Activated naive CD4-positive, alpha-beta T cell treated with anti-CD3 and anti-CD28 coated beads for 36 hours (primary cell): ENCODE measurements at regions not wholly inside any gene's neighbourhood (a gene's known extent, or its start where the extent isn't known, plus 50 kb on each side); places are given as distances from the start of the nearest gene placed in this dataset.
"Not testable (repeated sequence)": the region's sequence is repeated elsewhere in the genome, so short reads cannot be mapped to it uniquely, and the experiment has no call there.

ENCODE experiments used
- CTCF ChIA-PET: fragments of 350-600 bp; sonication (Branson Sonifier 250); formaldehyde crosslinking; loops from one replicate; lab custom pipeline; 2021; ENCODE audit warnings: antibody characterized with exemption; lab: Charles Lee
- DNase-seq: peaks from one replicate; pipeline ENCODE4 v3.0.0-alpha.2; 2020
- H3K27ac Mint-ChIP-seq: one replicate; pipeline ENCODE4 v1.8.0; 2021; ENCODE audit warnings: mild to moderate bottlenecking, mixed read lengths
- H3K27me3 Mint-ChIP-seq: one replicate; pipeline ENCODE4 v1.8.0; 2021; ENCODE audit warnings: low read depth, mixed read lengths
- H3K36me3 Mint-ChIP-seq: one replicate; pipeline ENCODE4 v1.8.0; 2021; ENCODE audit warnings: low read depth, mixed read lengths
- H3K4me1 Mint-ChIP-seq: one replicate; pipeline ENCODE4 v1.8.0; 2021; ENCODE audit warnings: low read depth, mixed read lengths
- H3K4me3 Mint-ChIP-seq: one replicate; pipeline ENCODE4 v1.8.0; 2021; ENCODE audit warnings: mild to moderate bottlenecking, moderate library complexity, mixed read lengths
- H3K9me3 Mint-ChIP-seq: one replicate; pipeline ENCODE4 v1.8.0; 2021; ENCODE audit warnings: mixed read lengths
- intact Hi-C: fragments of 100-400 bp; cut with micrococcal nuclease; formaldehyde crosslinking; loops from one replicate; pipeline ENCODE4 v1.15.1; 2023

GRCh38 chr2:88871336-88871735 lies 179.9 kb downstream of the RPIA start:
- H3K4me1 Mint-ChIP-seq, result peaks cover 8% of the 10 kb centered on the region
- H3K9me3 Mint-ChIP-seq, result no peaks in the 10 kb centered on the region
- CTCF ChIA-PET, result interaction anchor here (1.1 to 1.2 kb wide), 2 partner anchors 9 to 76 kb away, joined by 3 read pairs; no protein-coding TSS in a partner anchor
- no peaks in the 10 kb centered on the region for H3K36me3 Mint-ChIP-seq
- H3K4me3 Mint-ChIP-seq, result no peak overlapping the region
- DNase-seq, result no peak
- intact Hi-C loops, result loop anchor here (10.0 kb wide), 1 partner anchor 173 kb away; no protein-coding TSS in a partner anchor
- H3K27me3 Mint-ChIP-seq, result peaks cover 9% of the 10 kb centered on the region
- no peak overlapping the region for H3K27ac Mint-ChIP-seq

DNA sequence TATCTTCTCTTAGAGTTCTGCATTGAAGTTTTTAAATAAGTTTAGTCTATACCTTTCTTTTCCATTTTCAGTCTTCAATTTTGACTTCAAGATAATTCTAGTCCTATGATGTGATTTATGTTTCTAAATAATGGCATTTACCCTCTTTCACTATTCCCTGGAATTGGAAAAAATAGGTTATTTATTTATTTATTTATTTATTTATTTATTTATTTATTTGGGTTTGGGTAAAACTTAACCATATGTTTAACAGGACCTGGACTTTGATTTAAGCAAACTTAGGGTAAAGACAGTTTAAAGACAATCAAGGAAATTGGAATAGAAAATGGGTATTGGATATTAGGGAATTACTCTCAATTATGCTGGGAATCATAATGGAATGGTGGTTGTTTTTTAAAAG lies 182.1 kb downstream of the RPIA start:
- H3K36me3 Mint-ChIP-seq, result no peaks in the 10 kb centered on the region
- CTCF ChIA-PET, result interaction anchor here (0.6 to 5.0 kb wide), 7 partner anchors 10 to 42 kb away, joined by 3 to 32 read pairs (median 5); no protein-coding TSS in a partner anchor
- no peak for DNase-seq
- peaks cover 3% of the 10 kb centered on the region for H3K27me3 Mint-ChIP-seq
- H3K4me3 Mint-ChIP-seq, result no peak overlapping the region
- intact Hi-C loops, result loop anchor here (1.0 to 10.0 kb wide), 2 partner anchors 133 to 171 kb away; no protein-coding TSS in a partner anchor
- no peaks in the 10 kb centered on the region for H3K9me3 Mint-ChIP-seq
- H3K4me1 Mint-ChIP-seq, result no peaks in the 10 kb centered on the region
- no peak overlapping the region for H3K27ac Mint-ChIP-seq

- no peaks in the 10 kb centered on the region for H3K9me3 Mint-ChIP-seq
- CTCF ChIA-PET, result interaction anchor here (0.6 to 5.0 kb wide), 9 partner anchors 10 to 134 kb away, joined by 3 to 32 read pairs (median 4); no protein-coding TSS in a partner anchor
- H3K36me3 Mint-ChIP-seq, result no peaks in the 10 kb centered on the region
- H3K27me3 Mint-ChIP-seq, result peaks cover 3% of the 10 kb centered on the region
- no peaks in the 10 kb centered on the region for H3K4me1 Mint-ChIP-seq
- intact Hi-C loops, result loop anchor here (1.0 to 10.0 kb wide), 2 partner anchors 134 to 171 kb away; no protein-coding TSS in a partner anchor
- no peak overlapping the region for H3K4me3 Mint-ChIP-seq
- no peak overlapping the region for H3K27ac Mint-ChIP-seq
- DNase-seq, result peak; percentile 71
Observed at GRCh38 chr2:88874063-88874657, 182.7 kb downstream of the RPIA start.

DNA sequence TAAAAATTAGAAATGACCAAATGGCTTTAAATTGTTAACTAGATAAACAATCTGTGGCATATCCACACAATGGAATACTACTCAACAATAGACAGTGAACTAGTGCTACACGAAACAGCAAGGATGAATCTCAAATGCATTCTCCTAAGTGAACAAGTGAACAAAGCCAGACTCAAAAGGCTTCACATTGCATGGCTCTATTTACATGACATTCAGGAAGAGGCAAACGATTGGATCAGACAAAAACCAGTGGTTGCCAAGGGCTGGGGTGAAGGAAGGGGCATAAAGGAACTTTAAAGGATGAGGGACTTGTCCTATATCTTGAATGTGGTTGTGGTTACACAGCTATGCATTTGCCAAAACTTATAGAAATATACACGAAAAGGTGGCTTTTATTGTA lies 184.3 kb downstream of the RPIA start:
- H3K4me1 Mint-ChIP-seq, result peaks cover 2% of the 10 kb centered on the region
- CTCF ChIA-PET, result interaction anchor here (1.0 to 5.0 kb wide), 6 partner anchors 10 to 135 kb away, joined by 3 to 32 read pairs (median 3); no protein-coding TSS in a partner anchor
- no peak overlapping the region for H3K27ac Mint-ChIP-seq
- H3K27me3 Mint-ChIP-seq, result peaks cover 3% of the 10 kb centered on the region
- no peak for DNase-seq
- no peaks in the 10 kb centered on the region for H3K36me3 Mint-ChIP-seq
- no peaks in the 10 kb centered on the region for H3K9me3 Mint-ChIP-seq
- no peak overlapping the region for H3K4me3 Mint-ChIP-seq
- intact Hi-C loops, result loop anchor here (10.0 kb wide), 1 partner anchor 169 kb away; no protein-coding TSS in a partner anchor

- DNase-seq, result peak; percentile 61
- intact Hi-C loops, result loop anchor here (1.0 to 5.0 kb wide), 5 partner anchors 39 to 272 kb away; no protein-coding TSS in a partner anchor
- peaks cover 6% of the 10 kb centered on the region for H3K27me3 Mint-ChIP-seq
- H3K27ac Mint-ChIP-seq, result no peak overlapping the region
- H3K9me3 Mint-ChIP-seq, result no peaks in the 10 kb centered on the region
- no peak overlapping the region for H3K4me3 Mint-ChIP-seq
- peaks cover 2% of the 10 kb centered on the region for H3K4me1 Mint-ChIP-seq
- no peaks in the 10 kb centered on the region for H3K36me3 Mint-ChIP-seq
- CTCF ChIA-PET, result interaction anchor here (0.6 to 2.2 kb wide), 34 partner anchors 8 to 275 kb away, joined by 3 to 17 read pairs (median 4); no protein-coding TSS in a partner anchor
Observed at GRCh38 chr2:88880441-88880953, 189.0 kb downstream of the RPIA start.

- Mint-ChIP-seq H3K4me3 (no peak overlapping the region), H3K36me3 (no peaks in the 10 kb centered on the region)
- no peak for DNase-seq
Observed at GRCh38 chr2:88885275-88885674, 193.8 kb downstream of the RPIA start.

GRCh38 chr2:88885679-88886416 lies 194.4 kb downstream of the RPIA start:
- CTCF ChIA-PET, result interaction anchor here (0.7 to 0.9 kb wide), 2 partner anchors 11 to 146 kb away, joined by 3 read pairs; no protein-coding TSS in a partner anchor
- intact Hi-C loops, result no loop called here
- Mint-ChIP-seq H3K9me3 (no peaks in the 10 kb centered on the region), H3K27me3 (peaks cover 6% of the 10 kb centered on the region), H3K27ac (no peak overlapping the region), H3K4me3 (no peak overlapping the region), H3K36me3 (no peaks in the 10 kb centered on the region), H3K4me1 (no peaks in the 10 kb centered on the region)
- DNase-seq, result no peak

More at GRCh38 chr2:88885275-88885674, 193.8 kb downstream of the RPIA start:
- peaks cover 2% of the 10 kb centered on the region for H3K4me1 Mint-ChIP-seq
- H3K9me3 Mint-ChIP-seq, result no peaks in the 10 kb centered on the region
- CTCF ChIA-PET, result interaction anchor here (0.7 to 0.9 kb wide), 2 partner anchors 10 to 145 kb away, joined by 3 read pairs; no protein-coding TSS in a partner anchor
- intact Hi-C loops, result no loop called here
- peaks cover 6% of the 10 kb centered on the region for H3K27me3 Mint-ChIP-seq
- no peak overlapping the region for H3K27ac Mint-ChIP-seq

- DNase-seq, H3K9me3 Mint-ChIP-seq, H3K4me3 Mint-ChIP-seq, H3K27ac Mint-ChIP-seq, H3K4me1 Mint-ChIP-seq, H3K36me3 Mint-ChIP-seq, H3K27me3 Mint-ChIP-seq, intact Hi-C loops: not testable (repeated sequence)
- CTCF ChIA-PET, result interaction anchor here (1.0 kb wide), 1 partner anchor 14 kb away, joined by 3 read pairs; no protein-coding TSS in a partner anchor
Observed at GRCh38 chr2:88887466-88887865, 196.0 kb downstream of the RPIA start.

DNA sequence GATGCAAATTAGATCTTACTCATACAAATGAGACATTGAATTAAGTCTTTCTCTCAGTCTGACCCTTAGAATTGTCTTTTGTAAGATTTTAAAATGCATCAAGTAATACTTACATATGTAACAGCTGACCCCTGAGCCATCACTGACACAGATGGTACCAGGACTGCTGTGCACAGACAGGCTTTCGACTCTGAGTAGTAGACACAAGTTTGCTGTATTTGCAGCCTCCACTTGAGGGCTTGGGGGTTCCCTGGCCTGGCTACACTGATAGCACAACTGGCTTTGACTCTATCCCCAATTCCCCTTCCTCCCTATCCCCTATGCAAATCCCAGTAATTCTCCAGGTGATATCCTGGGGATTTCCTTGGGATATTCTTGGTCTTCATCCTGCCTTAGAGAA lies 200.7 kb downstream of the RPIA start:
- Mint-ChIP-seq H3K9me3 (no peaks in the 10 kb centered on the region), H3K4me1 (no peaks in the 10 kb centered on the region), H3K36me3 (no peaks in the 10 kb centered on the region), H3K27me3 (peaks cover 2% of the 10 kb centered on the region), H3K4me3 (no peak overlapping the region), H3K27ac (no peak overlapping the region)
- CTCF ChIA-PET, result interaction anchor here (1.2 kb wide), 1 partner anchor 27 kb away, joined by 4 read pairs; no protein-coding TSS in a partner anchor
- intact Hi-C loops, result no loop called here
- no peak for DNase-seq

- Mint-ChIP-seq H3K27ac (no peak overlapping the region), H3K9me3 (no peaks in the 10 kb centered on the region)
- CTCF ChIA-PET, result interaction anchor here (0.8 to 1.6 kb wide), 4 partner anchors 10 to 26 kb away, joined by 3 to 4 read pairs (median 4); no protein-coding TSS in a partner anchor
Observed at GRCh38 chr2:88892788-88893187, 201.3 kb downstream of the RPIA start.

DNA sequence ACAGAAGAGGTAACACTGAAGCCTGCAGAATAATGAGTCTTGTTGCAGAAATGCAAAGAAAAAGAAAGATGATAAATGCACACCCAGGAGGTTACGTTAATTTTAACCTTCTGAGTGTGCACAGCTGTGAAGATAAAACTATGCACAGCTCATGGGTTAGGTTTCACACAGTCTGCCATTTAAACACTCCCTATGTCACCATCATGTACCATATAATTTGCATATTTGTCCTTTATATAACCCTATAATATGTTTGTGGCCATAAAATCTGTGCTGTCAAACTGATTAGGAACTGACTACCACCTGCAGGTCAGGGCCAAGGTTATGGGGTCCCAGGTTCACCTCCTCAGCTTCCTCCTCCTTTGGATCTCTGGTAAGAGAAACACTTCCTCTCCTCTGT lies 205.5 kb downstream of the RPIA start:
- peaks cover 16% of the 10 kb centered on the region for H3K27me3 Mint-ChIP-seq
- no peak for DNase-seq
- no peak overlapping the region for H3K27ac Mint-ChIP-seq
- intact Hi-C loops, result no loop called here
- H3K36me3 Mint-ChIP-seq, result no peaks in the 10 kb centered on the region
- no peaks in the 10 kb centered on the region for H3K4me1 Mint-ChIP-seq
- H3K9me3 Mint-ChIP-seq, result peaks cover 2% of the 10 kb centered on the region
- CTCF ChIA-PET, result no interaction called here
- H3K4me3 Mint-ChIP-seq, result no peak overlapping the region

More at GRCh38 chr2:88892788-88893187, 201.3 kb downstream of the RPIA start:
- no peak for DNase-seq
- Mint-ChIP-seq H3K27me3 (peaks cover 5% of the 10 kb centered on the region), H3K36me3 (no peaks in the 10 kb centered on the region), H3K4me1 (no peaks in the 10 kb centered on the region), H3K4me3 (no peak overlapping the region)
- intact Hi-C loops, result no loop called here

GRCh38 chr2:88897715-88898114 lies 206.2 kb downstream of the RPIA start:
- no peaks in the 10 kb centered on the region for H3K36me3 Mint-ChIP-seq
- no peaks in the 10 kb centered on the region for H3K4me1 Mint-ChIP-seq
- H3K4me3 Mint-ChIP-seq, result no peak overlapping the region
- no peak overlapping the region for H3K27ac Mint-ChIP-seq
- peaks cover 2% of the 10 kb centered on the region for H3K9me3 Mint-ChIP-seq
- CTCF ChIA-PET, result no interaction called here
- DNase-seq, result no peak
- intact Hi-C loops, result no loop called here
- peaks cover 17% of the 10 kb centered on the region for H3K27me3 Mint-ChIP-seq
